IMR-90 (cell line): ENCODE measurements at regions not wholly inside any gene's neighbourhood (a gene's known extent, or its start where the extent isn't known, plus 50 kb on each side); places are given as distances from the start of the nearest gene placed in this dataset.

ENCODE experiments used
- ATAC-seq: fragments of 200-7000 bp; cut with Tn5 transposase; 2 replicates; pipeline ENCODE4 v1.9.1; 2020; ENCODE audit warnings: low read depth, mild to moderate bottlenecking, moderate library complexity
- BruUV-seq: library from RNA; stranded (reverse); fragments of 400-500 nt; replicated peaks from 2 replicates; lab custom pipeline; 2021; lab: Mats Ljungman, UMichigan
- CTCF ChIA-PET: fragments of 300-600 bp; formaldehyde crosslinking; extraction: SDS; loops from one replicate; lab custom pipeline; 2021; ENCODE audit warnings: antibody characterized with exemption; lab: Yijun Ruan, JAX
- POLR2A ChIA-PET: fragments of 300-600 bp; sonication (Branson Sonifier 250); formaldehyde crosslinking; loops from one replicate; lab custom pipeline; 2022; ENCODE audit warnings: antibody characterized with exemption; ENCODE audit not compliant: unreplicated experiment; lab: Charles Lee
- DNase-seq: peaks from one replicate; pipeline ENCODE4 v3.0.0; 2013
- H2AFZ ChIP-seq: replicated peaks from 2 replicates; pipeline ENCODE3; 2013; ENCODE audit warnings: low read length, mild to moderate bottlenecking; ENCODE audit not compliant: poor library complexity
- H2AK5ac ChIP-seq: 2 replicates; pipeline ENCODE4 v1.6.1; 2013; ENCODE audit warnings: low read depth, low read length, inconsistent platforms
- H2AK9ac ChIP-seq: replicated peaks from 2 replicates; pipeline ENCODE3; 2013; ENCODE audit warnings: mild to moderate bottlenecking, low read depth, low read length, moderate library complexity; ENCODE audit not compliant: poor library complexity
- H2BK120ac ChIP-seq: 2 replicates; pipeline ENCODE4 v1.6.1; 2013; ENCODE audit warnings: low read depth, low read length, inconsistent platforms
- H2BK15ac ChIP-seq: 3 replicates; pipeline ENCODE4 v1.6.1; 2013; ENCODE audit warnings: low read depth, low read length, inconsistent platforms
- H2BK20ac ChIP-seq: 2 replicates; pipeline ENCODE4 v1.6.1; 2013; ENCODE audit warnings: low read depth, mild to moderate bottlenecking, inconsistent platforms, low read length, moderate library complexity
- H2BK5ac ChIP-seq: 2 replicates; pipeline ENCODE4 v1.6.1; 2013; ENCODE audit warnings: mild to moderate bottlenecking, low read depth, low read length, inconsistent platforms; ENCODE audit not compliant: poor library complexity, severe bottlenecking
- H3K14ac ChIP-seq: replicated peaks from 2 replicates; pipeline ENCODE4 v1.6.1; 2013; ENCODE audit warnings: low read depth, low read length, inconsistent platforms
- H3K18ac ChIP-seq: 2 replicates; pipeline ENCODE4 v1.6.1; 2013; ENCODE audit warnings: low read depth, low read length, control low read depth
- H3K23ac ChIP-seq: 2 replicates; pipeline ENCODE4 v1.6.1; 2013; ENCODE audit warnings: low read depth, low read length, inconsistent platforms
- H3K27ac ChIP-seq: 2 replicates; pipeline ENCODE4 v1.5.1; 2013; ENCODE audit warnings: mild to moderate bottlenecking, control low read depth, low read length; ENCODE audit not compliant: insufficient read depth
- H3K27me3 ChIP-seq: 2 replicates; pipeline ENCODE4 v1.6.1; 2013; ENCODE audit warnings: low read length; ENCODE audit not compliant: control insufficient read depth, insufficient read depth
- H3K36me3 ChIP-seq: 2 replicates; pipeline ENCODE4 v1.6.1; 2013; ENCODE audit warnings: low read length, mixed read lengths; ENCODE audit not compliant: control insufficient read depth, insufficient read depth
- H3K4ac ChIP-seq: 2 replicates; pipeline ENCODE4 v1.6.1; 2013; ENCODE audit warnings: low read depth, low read length, inconsistent platforms
- H3K4me1 ChIP-seq: 2 replicates; pipeline ENCODE4 v1.6.1; 2013; ENCODE audit warnings: low read length, mixed read lengths; ENCODE audit not compliant: control insufficient read depth, insufficient read depth
- H3K4me2 ChIP-seq: 2 replicates; pipeline ENCODE4 v1.6.1; 2013; ENCODE audit warnings: low read depth, mild to moderate bottlenecking, control low read depth, low read length, moderate library complexity
- H3K4me3 ChIP-seq: 2 replicates; pipeline ENCODE4 v1.5.1; 2013; ENCODE audit warnings: low read depth, mild to moderate bottlenecking, control low read depth, low read length, moderate library complexity; ENCODE audit not compliant: insufficient read depth
- H3K56ac ChIP-seq: 2 replicates; pipeline ENCODE4 v1.6.1; 2013; ENCODE audit warnings: low read length, inconsistent platforms; ENCODE audit not compliant: insufficient read depth; ENCODE audit errors: extremely low read depth
- H3K79me1 ChIP-seq, 2 experiments: 2 replicates each; pipeline ENCODE4 v1.6.1; 2013; ENCODE audit warnings: low read length in 2 of 2, inconsistent platforms in 1 of 2, low read depth in 1 of 2
- H3K9ac ChIP-seq: 2 replicates; pipeline ENCODE4 v1.6.1; 2013; ENCODE audit warnings: low read depth, low read length, control low read depth
- H3K9me1 ChIP-seq: 2 replicates; pipeline ENCODE4 v1.6.1; 2013; ENCODE audit warnings: low read length, inconsistent platforms; ENCODE audit not compliant: insufficient read depth
- H3K9me3 ChIP-seq: 2 replicates; pipeline ENCODE4 v1.6.1; 2013; ENCODE audit warnings: low read length; ENCODE audit not compliant: control insufficient read depth, insufficient read depth
- H4K20me1 ChIP-seq: 2 replicates; pipeline ENCODE4 v1.6.1; 2013; ENCODE audit warnings: low read length, inconsistent platforms; ENCODE audit not compliant: insufficient read depth
- H4K5ac ChIP-seq: 2 replicates; pipeline ENCODE4 v1.6.1; 2013; ENCODE audit warnings: mild to moderate bottlenecking, low read depth, low read length, control low read depth
- H4K8ac ChIP-seq, 2 experiments: 2 replicates each; pipeline ENCODE4 v1.6.1; 2013; ENCODE audit warnings: low read depth in 2 of 2, low read length in 2 of 2, control low read depth in 1 of 2, inconsistent platforms in 1 of 2
- H4K91ac ChIP-seq: 2 replicates; pipeline ENCODE4 v1.6.1; 2013; ENCODE audit warnings: low read depth, low read length, inconsistent platforms; ENCODE audit not compliant: insufficient read depth
- BHLHE40 ChIP-seq: fragments of 150-350 bp; IDR thresholded peaks from 2 replicates; pipeline ENCODE4 v1.6.1; 2016; ENCODE audit warnings: mild to moderate bottlenecking, low read depth, low read length
- CEBPB ChIP-seq: IDR thresholded peaks from 2 replicates; pipeline ENCODE4 v1.6.1; 2012; ENCODE audit warnings: low read depth, low read length, improper control_type of control experiment
- CHD1 ChIP-seq: IDR thresholded peaks from 2 replicates; pipeline ENCODE4 v1.6.1; 2012; ENCODE audit warnings: low read depth, low read length, improper control_type of control experiment
- FOS ChIP-seq: fragments of 150-350 bp; IDR thresholded peaks from 2 replicates; pipeline ENCODE4 v1.6.1; 2016; ENCODE audit warnings: low read depth, low read length
- MAFK ChIP-seq: IDR thresholded peaks from 2 replicates; pipeline ENCODE4 v1.6.1; 2012; ENCODE audit warnings: low read depth, low read length, improper control_type of control experiment
- MAZ ChIP-seq: IDR thresholded peaks from 2 replicates; pipeline ENCODE4 v1.6.1; 2012; ENCODE audit warnings: low read depth, mild to moderate bottlenecking, low read length, improper control_type of control experiment, moderate library complexity, borderline replicate concordance
- MXI1 ChIP-seq: IDR thresholded peaks from 2 replicates; pipeline ENCODE4 v1.6.1; 2012; ENCODE audit warnings: low read depth, mild to moderate bottlenecking, low read length, moderate library complexity, borderline replicate concordance
- NFE2L2 ChIP-seq: fragments of 150-350 bp; IDR thresholded peaks from 2 replicates; pipeline ENCODE4 v1.6.1; 2016; ENCODE audit warnings: low read depth, mild to moderate bottlenecking, low read length
- POLR2A ChIP-seq: IDR thresholded peaks from 2 replicates; pipeline ENCODE4 v1.6.1; 2012; ENCODE audit warnings: mild to moderate bottlenecking, low read depth, low read length
- RAD21 ChIP-seq: IDR thresholded peaks from 2 replicates; pipeline ENCODE4 v1.6.1; 2012; ENCODE audit warnings: low read length, improper control_type of control experiment
- RCOR1 ChIP-seq: IDR thresholded peaks from 2 replicates; pipeline ENCODE4 v1.6.1; 2012; ENCODE audit warnings: mild to moderate bottlenecking, low read length, improper control_type of control experiment; ENCODE audit not compliant: insufficient replicate concordance
- RFX5 ChIP-seq: IDR thresholded peaks from 2 replicates; pipeline ENCODE4 v1.8.0; 2012; ENCODE audit warnings: low read depth, mild to moderate bottlenecking, low read length, moderate library complexity
- SMC3 ChIP-seq: fragments of 150-350 bp; IDR thresholded peaks from 2 replicates; pipeline ENCODE4 v1.6.1; 2016; ENCODE audit warnings: low read depth, mild to moderate bottlenecking, antibody characterized with exemption, low read length, moderate library complexity
- WGBS, 2 experiments: methylation state at CpG; one replicate each; pipeline versions ENCODE4 v1.1.5 to v1.1.7; 2013; ENCODE audit warnings: missing lambda C conversion rate in 2 of 2; ENCODE audit not compliant: insufficient read length in 1 of 2; ENCODE audit errors: extremely low coverage in 2 of 2; 5-methylcytosine and 5-hydroxymethylcytosine counted together
- dilution Hi-C: fragments of 300-500 bp; cut with HindIII; formaldehyde crosslinking; loops from one replicate; pipeline ENCODE4 v1.14.3; 2018; ENCODE audit warnings: low sequenced_read_pairs; ENCODE audit not compliant: unreplicated experiment
- in situ Hi-C: fragments of 300-500 bp; cut with MboI; formaldehyde crosslinking; loops from 3 replicates; pipeline ENCODE4 v1.14.3; 2019; ENCODE audit warnings: low sequenced_read_pairs, inconsistent platforms, mixed read lengths
- intact Hi-C: fragments of 100-400 bp; cut with micrococcal nuclease; formaldehyde crosslinking; loops from 2 replicates; pipeline ENCODE4 v1.10.0; 2022
- TF ChIP-seq, protein P1 (sequence below): conservative IDR thresholded peaks from 2 replicates; pipeline ENCODE4 v1.5.1; 2012; ENCODE audit warnings: mild to moderate bottlenecking, low read depth, low read length, improper control_type of control experiment
- TF ChIP-seq, protein P2 (sequence below): fragments of 150-350 bp; IDR thresholded peaks from 2 replicates; pipeline ENCODE4 v1.6.1; 2016; ENCODE audit warnings: low read depth, mild to moderate bottlenecking, low read length, moderate library complexity, borderline replicate concordance
- TF ChIP-seq, protein P3 (sequence below): fragments of 150-350 bp; IDR thresholded peaks from 2 replicates; pipeline ENCODE4 v1.6.1; 2017; ENCODE audit warnings: mild to moderate bottlenecking, antibody characterized with exemption, low read length, low read depth

DNA sequence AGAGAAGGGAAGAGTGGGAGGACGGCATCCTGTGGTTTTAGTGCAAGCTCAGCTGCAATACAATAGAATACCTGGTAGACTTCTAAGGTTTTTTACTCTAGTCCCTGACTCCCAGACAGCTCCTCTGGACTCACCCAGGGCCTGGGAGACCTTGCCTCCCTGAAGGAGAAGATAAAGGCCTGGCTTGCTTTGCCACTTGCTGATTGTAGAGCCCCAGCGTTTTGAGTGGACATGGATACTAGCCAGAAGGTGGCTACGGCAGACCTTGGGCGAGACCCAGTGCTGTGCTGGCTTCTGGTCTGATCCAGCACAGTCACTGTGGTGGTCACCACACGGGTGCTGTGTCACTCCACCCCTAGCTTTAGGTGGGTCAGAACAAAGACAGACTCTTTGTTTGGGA is 72.2 kb upstream of the TTC14 start:
- Histone ChIP-seq H4K20me1 (no peaks in the 10 kb centered on the region), H3K36me3 (no peaks in the 10 kb centered on the region), H2AK5ac (no peak overlapping the region), H3K18ac (no peak overlapping the region), H3K9me1 (no peaks in the 10 kb centered on the region), H3K4me2 (no peak overlapping the region), H3K4me1 (no peaks in the 10 kb centered on the region), H3K79me1 (no peaks in the 10 kb centered on the region), H2AK9ac (no peak overlapping the region), H3K27ac (no peak overlapping the region), H3K4me3 (no peak overlapping the region), H3K9ac (no peak overlapping the region), H2BK5ac (no peak overlapping the region), H4K5ac (no peak overlapping the region), H4K91ac (no peak overlapping the region), H2BK20ac (no peak overlapping the region), H2BK120ac (no peak overlapping the region), H3K23ac (no peak overlapping the region), H2BK15ac (no peak overlapping the region), H2AFZ (no peak overlapping the region), H3K56ac (no peak overlapping the region), H3K14ac (no peak overlapping the region), H4K8ac (no peak overlapping the region), H3K9me3 (peaks cover 3% of the 10 kb centered on the region; the same call in 1 of the 2 replicates), H3K4ac (no peak overlapping the region), H3K27me3 (no peaks in the 10 kb centered on the region)
- TF ChIP-seq RFX5 (no peak), BHLHE40 (no peak), RCOR1 (no peak), POLR2A (no peak), RAD21 (no peak), FOS (no peak), NFE2L2 (no peak), CEBPB (no peak), SMC3 (no peak), MAFK (no peak), MXI1 (no peak), CHD1 (no peak), MAZ (no peak)
- TF ChIP-seq, protein P1, sequence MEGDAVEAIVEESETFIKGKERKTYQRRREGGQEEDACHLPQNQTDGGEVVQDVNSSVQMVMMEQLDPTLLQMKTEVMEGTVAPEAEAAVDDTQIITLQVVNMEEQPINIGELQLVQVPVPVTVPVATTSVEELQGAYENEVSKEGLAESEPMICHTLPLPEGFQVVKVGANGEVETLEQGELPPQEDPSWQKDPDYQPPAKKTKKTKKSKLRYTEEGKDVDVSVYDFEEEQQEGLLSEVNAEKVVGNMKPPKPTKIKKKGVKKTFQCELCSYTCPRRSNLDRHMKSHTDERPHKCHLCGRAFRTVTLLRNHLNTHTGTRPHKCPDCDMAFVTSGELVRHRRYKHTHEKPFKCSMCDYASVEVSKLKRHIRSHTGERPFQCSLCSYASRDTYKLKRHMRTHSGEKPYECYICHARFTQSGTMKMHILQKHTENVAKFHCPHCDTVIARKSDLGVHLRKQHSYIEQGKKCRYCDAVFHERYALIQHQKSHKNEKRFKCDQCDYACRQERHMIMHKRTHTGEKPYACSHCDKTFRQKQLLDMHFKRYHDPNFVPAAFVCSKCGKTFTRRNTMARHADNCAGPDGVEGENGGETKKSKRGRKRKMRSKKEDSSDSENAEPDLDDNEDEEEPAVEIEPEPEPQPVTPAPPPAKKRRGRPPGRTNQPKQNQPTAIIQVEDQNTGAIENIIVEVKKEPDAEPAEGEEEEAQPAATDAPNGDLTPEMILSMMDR, result no peak
- TF ChIP-seq, protein P2, sequence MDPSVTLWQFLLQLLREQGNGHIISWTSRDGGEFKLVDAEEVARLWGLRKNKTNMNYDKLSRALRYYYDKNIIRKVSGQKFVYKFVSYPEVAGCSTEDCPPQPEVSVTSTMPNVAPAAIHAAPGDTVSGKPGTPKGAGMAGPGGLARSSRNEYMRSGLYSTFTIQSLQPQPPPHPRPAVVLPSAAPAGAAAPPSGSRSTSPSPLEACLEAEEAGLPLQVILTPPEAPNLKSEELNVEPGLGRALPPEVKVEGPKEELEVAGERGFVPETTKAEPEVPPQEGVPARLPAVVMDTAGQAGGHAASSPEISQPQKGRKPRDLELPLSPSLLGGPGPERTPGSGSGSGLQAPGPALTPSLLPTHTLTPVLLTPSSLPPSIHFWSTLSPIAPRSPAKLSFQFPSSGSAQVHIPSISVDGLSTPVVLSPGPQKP, result no peak
- TF ChIP-seq, protein P3, sequence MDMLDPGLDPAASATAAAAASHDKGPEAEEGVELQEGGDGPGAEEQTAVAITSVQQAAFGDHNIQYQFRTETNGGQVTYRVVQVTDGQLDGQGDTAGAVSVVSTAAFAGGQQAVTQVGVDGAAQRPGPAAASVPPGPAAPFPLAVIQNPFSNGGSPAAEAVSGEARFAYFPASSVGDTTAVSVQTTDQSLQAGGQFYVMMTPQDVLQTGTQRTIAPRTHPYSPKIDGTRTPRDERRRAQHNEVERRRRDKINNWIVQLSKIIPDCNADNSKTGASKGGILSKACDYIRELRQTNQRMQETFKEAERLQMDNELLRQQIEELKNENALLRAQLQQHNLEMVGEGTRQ, result no peak
- BruUV-seq, result no TSS peak
- WGBS, 2 experiments, result 43% methylated on average over 3 of the region's 5 CpGs; no CpG with 5 or more reads in 1 of the 2 experiments
- CTCF ChIA-PET, result no interaction called here
- in situ Hi-C loops (no loop called here), dilution Hi-C loops (no loop called here), intact Hi-C loops (no loop called here)
- POLR2A ChIA-PET, result no interaction called here
- ATAC-seq (no peak), DNase-seq (no peak)
